H1 (cell line): ENCODE measurements at regions not wholly inside any gene's neighbourhood (a gene's known extent, or its start where the extent isn't known, plus 50 kb on each side); places are given as distances from the start of the nearest gene placed in this dataset.

ENCODE experiments used
- CTCF ChIA-PET: fragments of 300-600 bp; sonication (Branson Sonifier 250); formaldehyde crosslinking; loops from one replicate; lab custom pipeline; 2021; ENCODE audit not compliant: partially characterized antibody; lab: Charles Lee
- POLR2A ChIA-PET: fragments of 300-600 bp; sonication (Branson Sonifier 250); formaldehyde crosslinking; loops from one replicate; lab custom pipeline; 2021; ENCODE audit warnings: inconsistent platforms; ENCODE audit not compliant: partially characterized antibody; lab: Charles Lee
- DNase-seq, 2 experiments: peaks; one replicate each; pipeline versions ENCODE4 v3.0.0 to v3.0.0-alpha.2; 2010 to 2022; ENCODE audit warnings: low spot score in 2 of 2, low read depth in 1 of 2, mixed read lengths in 1 of 2
- FAIRE-seq: peaks from 2 replicates; lab custom pipeline; 2011; peaks lifted over from hg19 to GRCh38; lab: Jason Lieb, UNC
- H2AFZ ChIP-seq: 2 replicates; pipeline ENCODE4 v1.8.1; 2012; ENCODE audit warnings: low read length, inconsistent platforms
- H2AK5ac ChIP-seq: 2 replicates; pipeline ENCODE4 v1.6.1; 2013; ENCODE audit warnings: low read depth, low read length
- H2BK120ac ChIP-seq: replicated peaks from 2 replicates; pipeline ENCODE3; 2013; ENCODE audit warnings: low read depth, low read length, inconsistent platforms
- H2BK12ac ChIP-seq: 2 replicates; pipeline ENCODE4 v1.6.1; 2013; ENCODE audit warnings: low read depth, low read length
- H2BK15ac ChIP-seq: 2 replicates; pipeline ENCODE4 v1.6.1; 2013; ENCODE audit warnings: low read length
- H2BK20ac ChIP-seq: 2 replicates; pipeline ENCODE4 v1.6.1; 2013; ENCODE audit warnings: low read length
- H2BK5ac ChIP-seq: 2 replicates; pipeline ENCODE4 v1.6.1; 2013; ENCODE audit warnings: low read depth, low read length
- H3K14ac ChIP-seq: 2 replicates; pipeline ENCODE4 v1.6.1; 2013; ENCODE audit warnings: inconsistent platforms; ENCODE audit not compliant: insufficient read length
- H3K18ac ChIP-seq: 2 replicates; pipeline ENCODE4 v1.6.1; 2013; ENCODE audit warnings: low read length; ENCODE audit errors: extremely low read depth
- H3K23ac ChIP-seq: 2 replicates; pipeline ENCODE4 v1.6.1; 2013; ENCODE audit warnings: inconsistent platforms; ENCODE audit not compliant: insufficient read length
- H3K23me2 ChIP-seq: 2 replicates; pipeline ENCODE4 v1.6.1; 2013; ENCODE audit warnings: low read depth, low read length
- H3K27ac ChIP-seq: 2 replicates; pipeline ENCODE4 v1.6.1; 2011; ENCODE audit warnings: low read depth, low read length, inconsistent platforms
- H3K27me3 ChIP-seq, 4 experiments: replicated peaks in 1 of 4; 1 replicate in 1 of 4; 2 replicates in 3 of 4; pipeline versions ENCODE4 v1.6.1 to v1.8.1; 2011 to 2013; ENCODE audit warnings: low read length in 3 of 4, mild to moderate bottlenecking in 3 of 4, inconsistent platforms in 2 of 4, mixed read lengths in 2 of 4, moderate library complexity in 1 of 4; ENCODE audit not compliant: control insufficient read depth in 3 of 4, insufficient read depth in 3 of 4; ENCODE audit errors: extremely low read depth in 1 of 4
- H3K36me3 ChIP-seq, 4 experiments: 2 replicates each; pipeline versions ENCODE4 v1.6.1 to v1.8.1; 2011 to 2013; ENCODE audit warnings: mild to moderate bottlenecking in 4 of 4, low read length in 3 of 4, moderate library complexity in 2 of 4, control low read depth in 1 of 4, inconsistent platforms in 1 of 4; ENCODE audit not compliant: insufficient read depth in 4 of 4, control insufficient read depth in 2 of 4
- H3K4ac ChIP-seq: replicated peaks from 2 replicates; pipeline ENCODE3; 2013; ENCODE audit warnings: low read length, low read depth, mixed read lengths, inconsistent platforms; ENCODE audit not compliant: insufficient read length
- H3K4me1 ChIP-seq, 4 experiments: replicated peaks in 1 of 4; 1 replicate in 1 of 4; 2 replicates in 3 of 4; pipeline versions ENCODE4 v1.6.1 to v1.8.1; 2011 to 2013; ENCODE audit warnings: low read length in 3 of 4, inconsistent platforms in 2 of 4, mixed read lengths in 1 of 4; ENCODE audit not compliant: insufficient read depth in 4 of 4, control insufficient read depth in 3 of 4
- H3K4me2 ChIP-seq, 2 experiments: 2 replicates each; pipeline versions ENCODE4 v1.6.1 to v1.8.1; 2011 to 2013; ENCODE audit warnings: low read depth in 2 of 2, low read length in 2 of 2, control low read depth in 1 of 2, inconsistent platforms in 1 of 2, mild to moderate bottlenecking in 1 of 2; ENCODE audit not compliant: insufficient read depth in 1 of 2
- H3K4me3 ChIP-seq, 4 experiments: fragments of 200-600, 300-600 bp in 1 of 4; sonication (generic), shearing (Covaris generic), sonication (Bioruptor Twin) in 1 of 4; 2 replicates each; pipeline versions ENCODE4 v1.5.1 to v1.8.1; 2011 to 2016; ENCODE audit warnings: low read length in 4 of 4, low read depth in 3 of 4, control low read depth in 2 of 4, inconsistent platforms in 2 of 4, mild to moderate bottlenecking in 2 of 4, mixed read lengths in 1 of 4, moderate library complexity in 1 of 4; ENCODE audit not compliant: insufficient read depth in 2 of 4; ENCODE audit errors: extremely low read depth in 1 of 4
- H3K56ac ChIP-seq: replicated peaks from 2 replicates; pipeline ENCODE3; 2013; ENCODE audit warnings: low read depth, mild to moderate bottlenecking, mixed read lengths, low read length, inconsistent platforms; ENCODE audit not compliant: insufficient read length
- H3K79me1 ChIP-seq: 2 replicates; pipeline ENCODE4 v1.6.1; 2013; ENCODE audit warnings: low read depth, low read length, control low read depth
- H3K79me2 ChIP-seq, 2 experiments: 2 replicates each; pipeline versions ENCODE4 v1.6.1 to v1.8.1; 2012 to 2013; ENCODE audit warnings: low read length in 2 of 2, mild to moderate bottlenecking in 2 of 2, inconsistent platforms in 1 of 2; ENCODE audit not compliant: insufficient read depth in 2 of 2, control insufficient read depth in 1 of 2
- H3K9ac ChIP-seq, 4 experiments: replicated peaks in 1 of 4; 1 replicate in 1 of 4; 2 replicates in 3 of 4; pipeline versions ENCODE4 v1.6.1 to v1.8.1; 2011 to 2013; ENCODE audit warnings: low read depth in 3 of 4, low read length in 3 of 4, control low read depth in 2 of 4, mild to moderate bottlenecking in 2 of 4, moderate library complexity in 2 of 4, inconsistent platforms in 1 of 4; ENCODE audit errors: extremely low read depth in 1 of 4
- H3K9me3 ChIP-seq, 2 experiments: 2 replicates each; pipeline versions ENCODE4 v1.6.1 to v1.8.1; 2012 to 2013; ENCODE audit warnings: mild to moderate bottlenecking in 2 of 2, moderate library complexity in 2 of 2, control low read depth in 1 of 2, inconsistent platforms in 1 of 2, low read depth in 1 of 2, low read length in 1 of 2, mixed read lengths in 1 of 2; ENCODE audit not compliant: insufficient read depth in 2 of 2
- H4K20me1 ChIP-seq, 2 experiments: replicated peaks in 1 of 2; 2 replicates each; pipeline versions ENCODE3 to v1.8.1; 2011 to 2013; ENCODE audit warnings: inconsistent platforms in 2 of 2, low read length in 2 of 2, mild to moderate bottlenecking in 1 of 2; ENCODE audit not compliant: insufficient read depth in 2 of 2, control insufficient read depth in 1 of 2
- H4K5ac ChIP-seq: 2 replicates; pipeline ENCODE4 v1.6.1; 2013; ENCODE audit warnings: low read length, low read depth, mixed read lengths, inconsistent platforms; ENCODE audit not compliant: insufficient read length
- H4K8ac ChIP-seq: 2 replicates; pipeline ENCODE4 v1.8.0; 2013; ENCODE audit warnings: mild to moderate bottlenecking, moderate library complexity, low read length, inconsistent platforms; ENCODE audit not compliant: insufficient read depth; ENCODE audit errors: extremely low read depth
- H4K91ac ChIP-seq: replicated peaks from 2 replicates; pipeline ENCODE3; 2013; ENCODE audit warnings: low read length, mixed read lengths, inconsistent platforms; ENCODE audit not compliant: insufficient read length
- CBX5 ChIP-seq: fragments of 300-800, 300-1000 bp; sonication (generic); IDR thresholded peaks from 2 replicates; pipeline ENCODE4 v1.7.1; 2016; ENCODE audit warnings: antibody characterized with exemption, low read length, low read depth
- SP4 ChIP-seq: IDR thresholded peaks from 2 replicates; pipeline ENCODE4 v1.6.1; 2012; ENCODE audit warnings: low read length, inconsistent platforms
- SUZ12 ChIP-seq: fragments of 200-600 bp; sonication (generic); IDR thresholded peaks from 2 replicates; pipeline ENCODE4 v1.6.1; 2012; ENCODE audit warnings: mild to moderate bottlenecking, inconsistent platforms, low read length, moderate library complexity, mixed read lengths
- ZNF274 ChIP-seq: IDR thresholded peaks from 2 replicates; pipeline ENCODE4 v1.7.0; 2012; ENCODE audit warnings: low read length, borderline replicate concordance; ENCODE audit errors: extremely low read depth
- WGBS, 2 experiments: shearing (Covaris generic) in 1 of 2; methylation state at CpG; one replicate each; pipeline versions ENCODE4 v1.1.6 to v1.1.7; 2013 to 2015; ENCODE audit warnings: low lambda C conversion rate in 2 of 2, mixed read lengths in 2 of 2, inconsistent platforms in 1 of 2, low coverage in 1 of 2, missing lambda C conversion rate in 1 of 2; ENCODE audit not compliant: insufficient replicate concordance in 2 of 2, insufficient coverage in 1 of 2, insufficient read length in 1 of 2; ENCODE audit errors: extremely low coverage in 1 of 2, missing lambda C conversion rate in 1 of 2; 5-methylcytosine and 5-hydroxymethylcytosine counted together

- Histone ChIP-seq H3K79me2 (no peaks in the 10 kb centered on the region), H3K4ac (no peak overlapping the region), H3K79me1 (no peaks in the 10 kb centered on the region), H3K9ac (no peak overlapping the region), H4K5ac (no peak overlapping the region), H3K4me2 (no peak overlapping the region), H3K23me2 (no peaks in the 10 kb centered on the region), H2BK15ac (no peak overlapping the region), H4K8ac (no peak overlapping the region), H2AFZ (no peak overlapping the region), H3K14ac (no peak overlapping the region), H3K56ac (no peak overlapping the region), H2AK5ac (no peak overlapping the region), H4K20me1 (no peaks in the 10 kb centered on the region), H2BK5ac (no peak overlapping the region), H3K4me3 (no peak overlapping the region), H3K23ac (no peak overlapping the region), H2BK12ac (no peak overlapping the region), H3K27me3 (no peaks in the 10 kb centered on the region), H3K27ac (no peak overlapping the region), H2BK20ac (no peak overlapping the region), H3K4me1 (no peaks in the 10 kb centered on the region), H4K91ac (no peak overlapping the region), H2BK120ac (no peak overlapping the region), H3K18ac (no peak overlapping the region), H3K9me3 (no peaks in the 10 kb centered on the region), H3K36me3 (no peaks in the 10 kb centered on the region)
- no peak for FAIRE-seq
- POLR2A ChIA-PET = no interaction called here
- 79% methylated on average over 2 of the region's 2 CpGs; no CpG with 5 or more reads in 1 of the 2 experiments for WGBS, 2 experiments
- DNase-seq = no peak
- CTCF ChIA-PET = interaction anchor here (0.6 kb wide), 2 partner anchors 31 to 1164 kb away, joined by 4 read pairs; no protein-coding TSS in a partner anchor
- TF ChIP-seq SUZ12 = no peak
- TF ChIP-seq SP4 = no peak
- no peak for TF ChIP-seq ZNF274
- TF ChIP-seq CBX5 = no peak
Observed at GRCh38 chr17:53227111-53227510, 595.6 kb upstream of the KIF2B start.
